ENCODE measurements at regions not wholly inside any gene's neighbourhood (a gene's known extent, or its start where the extent isn't known, plus 50 kb on each side); places are given as distances from the start of the nearest gene placed in this dataset.

- no peak for TF ChIP-seq CTCF (IDR thresholded peaks at IDR 0.05)
These were observed 490.2 kb upstream of the SALL1 start for GRCh38 chr16:51641191-51641765.

- TF ChIP-seq CTCF (IDR thresholded peaks at IDR 0.05) = no peak
These were observed 489.1 kb upstream of the SALL1 start for GRCh38 chr16:51640196-51640595.

GRCh38 chr16:51638339-51639135 is 487.5 kb upstream of the SALL1 start:
- no peak for TF ChIP-seq CTCF (IDR thresholded peaks at IDR 0.05)

GRCh38 chr16:51637770-51638094 is 486.7 kb upstream of the SALL1 start:
- no peak for TF ChIP-seq CTCF (IDR thresholded peaks at IDR 0.05)

GRCh38 chr16:51636920-51637769 is 486.1 kb upstream of the SALL1 start:
- TF ChIP-seq CTCF (IDR thresholded peaks at IDR 0.05) = no peak

GRCh38 chr16:51635181-51635580 is 484.1 kb upstream of the SALL1 start:
- no peak for TF ChIP-seq CTCF (IDR thresholded peaks at IDR 0.05)

- no peak for TF ChIP-seq CTCF (IDR thresholded peaks at IDR 0.05)
These were observed 479.0 kb upstream of the SALL1 start for GRCh38 chr16:51630076-51630475.

All from LNCAP (cell line).